ENCODE measurements at regions not wholly inside any gene's neighbourhood (a gene's known extent, or its start where the extent isn't known, plus 50 kb on each side); places are given as distances from the start of the nearest gene placed in this dataset.
"Not testable (repeated sequence)": the region's sequence is repeated elsewhere in the genome, so short reads cannot be mapped to it uniquely, and the experiment has no call there.

- DNase-seq (ENCODE audit: low read depth in 2 of 2, low spot score in 1 of 2), result no peak
Observed at GRCh38 chr2:35960596-35960995, 395.0 kb upstream of the CRIM1 start.

GRCh38 chr2:35957053-35957452, 398.5 kb upstream of the CRIM1 start:
- not testable (repeated sequence) for DNase-seq (ENCODE audit: low read depth in 2 of 2, low spot score in 1 of 2)

GRCh38 chr2:35946478-35946877, 409.1 kb upstream of the CRIM1 start:
- DNase-seq (ENCODE audit: low read depth in 2 of 2, low spot score in 1 of 2), result no peak

- no peak for DNase-seq (ENCODE audit: low read depth in 2 of 2, low spot score in 1 of 2)
Observed at GRCh38 chr2:35938838-35939237, 416.7 kb upstream of the CRIM1 start.

- no peak for DNase-seq (ENCODE audit: low read depth in 2 of 2, low spot score in 1 of 2)
Observed at GRCh38 chr2:35933031-35933430, 422.5 kb upstream of the CRIM1 start.

- DNase-seq (ENCODE audit: low read depth in 2 of 2, low spot score in 1 of 2), result no peak
Observed at GRCh38 chr2:35932276-35932963, 423.2 kb upstream of the CRIM1 start.

GRCh38 chr2:35931626-35932025, 424.0 kb upstream of the CRIM1 start:
- no peak for DNase-seq (ENCODE audit: low read depth in 2 of 2, low spot score in 1 of 2)

- no peak for DNase-seq (ENCODE audit: low read depth in 2 of 2, low spot score in 1 of 2)
Observed at GRCh38 chr2:35931115-35931514, 424.5 kb upstream of the CRIM1 start.

- no peak for DNase-seq (ENCODE audit: low read depth in 2 of 2, low spot score in 1 of 2)
Observed at GRCh38 chr2:35929551-35929950, 426.0 kb upstream of the CRIM1 start.

- no peak for DNase-seq (ENCODE audit: low read depth in 2 of 2, low spot score in 1 of 2)
Observed at GRCh38 chr2:35920061-35920460, 435.5 kb upstream of the CRIM1 start.

- no peak for DNase-seq (ENCODE audit: low read depth in 2 of 2, low spot score in 1 of 2)
Observed at GRCh38 chr2:35915261-35915660, 440.3 kb upstream of the CRIM1 start.

- no peak for DNase-seq (ENCODE audit: low read depth in 2 of 2, low spot score in 1 of 2)
Observed at GRCh38 chr2:35891936-35892335, 463.6 kb upstream of the CRIM1 start.

- no peak for DNase-seq (ENCODE audit: low read depth in 2 of 2, low spot score in 1 of 2)
Observed at GRCh38 chr2:35891528-35891927, 464.1 kb upstream of the CRIM1 start.

GRCh38 chr2:35887146-35887545, 468.4 kb upstream of the CRIM1 start:
- DNase-seq (ENCODE audit: low read depth in 2 of 2, low spot score in 1 of 2), result no peak

GRCh38 chr2:35873921-35874320, 481.7 kb upstream of the CRIM1 start:
- DNase-seq (ENCODE audit: low read depth in 2 of 2, low spot score in 1 of 2), result no peak

GRCh38 chr2:35871672-35872071, 483.9 kb upstream of the CRIM1 start:
- no peak for DNase-seq (ENCODE audit: low read depth in 2 of 2, low spot score in 1 of 2)

GRCh38 chr2:35870713-35871112, 484.9 kb upstream of the CRIM1 start:
- no peak for DNase-seq (ENCODE audit: low read depth in 2 of 2, low spot score in 1 of 2)

GRCh38 chr2:35864141-35864540, 491.4 kb upstream of the CRIM1 start:
- no peak for DNase-seq (ENCODE audit: low read depth in 2 of 2, low spot score in 1 of 2)

GRCh38 chr2:35858216-35858615, 497.4 kb upstream of the CRIM1 start:
- DNase-seq (ENCODE audit: low read depth in 2 of 2, low spot score in 1 of 2), result no peak

GRCh38 chr2:35857498-35857897, 498.1 kb upstream of the CRIM1 start:
- no peak for DNase-seq (ENCODE audit: low read depth in 2 of 2, low spot score in 1 of 2)

- no peak for DNase-seq (ENCODE audit: low read depth in 2 of 2, low spot score in 1 of 2)
Observed at GRCh38 chr2:35831385-35831784, 524.2 kb upstream of the CRIM1 start.

GRCh38 chr2:35830833-35831232, 524.7 kb upstream of the CRIM1 start:
- DNase-seq (ENCODE audit: low read depth in 2 of 2, low spot score in 1 of 2), result no peak

- DNase-seq (ENCODE audit: low read depth in 2 of 2, low spot score in 1 of 2), result no peak
Observed at GRCh38 chr2:35827086-35827485, 528.5 kb upstream of the CRIM1 start.

- DNase-seq (ENCODE audit: low read depth in 2 of 2, low spot score in 1 of 2), result no peak
Observed at GRCh38 chr2:35822716-35823115, 532.9 kb upstream of the CRIM1 start.
